ENCODE measurements at regions not wholly inside any gene's neighbourhood (a gene's known extent, or its start where the extent isn't known, plus 50 kb on each side); places are given as distances from the start of the nearest gene placed in this dataset.

GRCh38 chr1:87560601-87561360 is 232.1 kb downstream of the LMO4 start:
- DNase-seq (ENCODE audit: low read depth in 2 of 2) = no peak

GRCh38 chr1:87563211-87563610 is 234.5 kb downstream of the LMO4 start:
- DNase-seq (ENCODE audit: low read depth in 2 of 2) = no peak

GRCh38 chr1:87565861-87566260 is 237.2 kb downstream of the LMO4 start:
- no peak for DNase-seq (ENCODE audit: low read depth in 2 of 2)

- no peak for DNase-seq (ENCODE audit: low read depth in 2 of 2)
Measured at GRCh38 chr1:87568005-87568404, 239.3 kb downstream of the LMO4 start.

- no peak for DNase-seq (ENCODE audit: low read depth in 2 of 2)
Measured at GRCh38 chr1:87568911-87569310, 240.2 kb downstream of the LMO4 start.

GRCh38 chr1:87572008-87572407 is 243.3 kb downstream of the LMO4 start:
- no peak for DNase-seq (ENCODE audit: low read depth in 2 of 2)

GRCh38 chr1:87572891-87573290 is 244.2 kb downstream of the LMO4 start:
- DNase-seq (ENCODE audit: low read depth in 2 of 2) = no peak

- DNase-seq (ENCODE audit: low read depth in 2 of 2) = no peak
Measured at GRCh38 chr1:87575528-87575927, 246.8 kb downstream of the LMO4 start.

GRCh38 chr1:87578464-87578863 is 249.8 kb downstream of the LMO4 start:
- DNase-seq (ENCODE audit: low read depth in 2 of 2) = no peak

GRCh38 chr1:87583459-87583858 is 254.8 kb downstream of the LMO4 start:
- no peak for DNase-seq (ENCODE audit: low read depth in 2 of 2)

- no peak for DNase-seq (ENCODE audit: low read depth in 2 of 2)
Measured at GRCh38 chr1:87584586-87584985, 255.9 kb downstream of the LMO4 start.

- DNase-seq (ENCODE audit: low read depth in 2 of 2) = no peak
Measured at GRCh38 chr1:87586501-87586900, 257.8 kb downstream of the LMO4 start.

- no peak for DNase-seq (ENCODE audit: low read depth in 2 of 2)
Measured at GRCh38 chr1:87588495-87588894, 259.8 kb downstream of the LMO4 start.

GRCh38 chr1:87591492-87591891 is 262.8 kb downstream of the LMO4 start:
- DNase-seq (ENCODE audit: low read depth in 2 of 2) = no peak

GRCh38 chr1:87592156-87592555 is 263.5 kb downstream of the LMO4 start:
- DNase-seq (ENCODE audit: low read depth in 2 of 2) = no peak

- no peak for DNase-seq (ENCODE audit: low read depth in 2 of 2)
Measured at GRCh38 chr1:87594736-87595383, 266.2 kb downstream of the LMO4 start.

GRCh38 chr1:87595384-87595781 is 266.7 kb downstream of the LMO4 start:
- DNase-seq (ENCODE audit: low read depth in 2 of 2) = no peak

GRCh38 chr1:87598429-87598828 is 269.7 kb downstream of the LMO4 start:
- no peak for DNase-seq (ENCODE audit: low read depth in 2 of 2)

GRCh38 chr1:87599569-87599968 is 270.9 kb downstream of the LMO4 start:
- no peak for DNase-seq (ENCODE audit: low read depth in 2 of 2)

- no peak for DNase-seq (ENCODE audit: low read depth in 2 of 2)
Measured at GRCh38 chr1:87600055-87600850, 271.6 kb downstream of the LMO4 start.

- no peak for DNase-seq (ENCODE audit: low read depth in 2 of 2)
Measured at GRCh38 chr1:87600854-87601253, 272.2 kb downstream of the LMO4 start.

GRCh38 chr1:87603626-87604025 is 274.9 kb downstream of the LMO4 start:
- no peak for DNase-seq (ENCODE audit: low read depth in 2 of 2)

- no peak for DNase-seq (ENCODE audit: low read depth in 2 of 2)
Measured at GRCh38 chr1:87612956-87613355, 284.3 kb downstream of the LMO4 start.
